ENCODE measurements at regions not wholly inside any gene's neighbourhood (a gene's known extent, or its start where the extent isn't known, plus 50 kb on each side); places are given as distances from the start of the nearest gene placed in this dataset.

- TF ChIP-seq CTCF (conservative IDR thresholded peaks at IDR 0.05; ENCODE audit: low read length) = no peak
- no peak for TF ChIP-seq EZH2phosphoT487 (IDR thresholded peaks at IDR 0.05; ENCODE audit: borderline replicate concordance, low read depth, low read length)
These were observed 404.1 kb downstream of the DMRT2 start for GRCh38 chr9:1454211-1454610.

Data from OCI-LY7 (cell line).